ENCODE measurements at regions not wholly inside any gene's neighbourhood (a gene's known extent, or its start where the extent isn't known, plus 50 kb on each side); places are given as distances from the start of the nearest gene placed in this dataset.

DNA sequence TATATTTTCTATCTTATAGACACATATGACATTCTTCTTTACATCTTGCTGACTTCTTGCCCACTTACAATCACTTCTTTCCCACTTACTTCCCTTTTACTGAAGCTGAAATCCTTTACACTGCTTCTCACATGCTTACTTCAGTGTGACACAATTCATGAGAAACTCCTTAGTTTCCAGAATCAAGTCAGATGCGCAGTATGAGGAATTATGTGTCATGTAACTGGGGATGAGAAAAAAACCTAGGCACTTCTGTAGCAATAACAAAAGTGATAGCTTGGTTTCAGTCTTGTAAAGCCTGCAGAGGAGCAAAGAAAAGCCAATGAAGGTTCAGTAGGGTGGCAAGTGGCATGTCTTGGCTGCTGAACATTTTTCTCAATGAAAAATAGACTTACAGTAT, 566.2 kb upstream of the RGS18 start:
- TF ChIP-seq RAD21 (IDR thresholded peaks at IDR 0.05; ENCODE audit: low read length) (no peak), RCOR1 (IDR thresholded peaks at IDR 0.05; ENCODE audit: insufficient replicate concordance, low read length) (no peak), MAFK (IDR thresholded peaks at IDR 0.05; ENCODE audit: low read depth, low read length) (no peak), SMC3 (IDR thresholded peaks at IDR 0.05; ENCODE audit: low read depth, low read length) (no peak), NFE2L2 (IDR thresholded peaks at IDR 0.05; ENCODE audit: low read depth, low read length) (no peak), FOS (IDR thresholded peaks at IDR 0.05; ENCODE audit: low read depth, low read length) (no peak)
- TF ChIP-seq, protein P1, sequence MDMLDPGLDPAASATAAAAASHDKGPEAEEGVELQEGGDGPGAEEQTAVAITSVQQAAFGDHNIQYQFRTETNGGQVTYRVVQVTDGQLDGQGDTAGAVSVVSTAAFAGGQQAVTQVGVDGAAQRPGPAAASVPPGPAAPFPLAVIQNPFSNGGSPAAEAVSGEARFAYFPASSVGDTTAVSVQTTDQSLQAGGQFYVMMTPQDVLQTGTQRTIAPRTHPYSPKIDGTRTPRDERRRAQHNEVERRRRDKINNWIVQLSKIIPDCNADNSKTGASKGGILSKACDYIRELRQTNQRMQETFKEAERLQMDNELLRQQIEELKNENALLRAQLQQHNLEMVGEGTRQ (IDR thresholded peaks at IDR 0.05; ENCODE audit: low read depth, low read length), result no peak
- TF ChIP-seq, protein P2, sequence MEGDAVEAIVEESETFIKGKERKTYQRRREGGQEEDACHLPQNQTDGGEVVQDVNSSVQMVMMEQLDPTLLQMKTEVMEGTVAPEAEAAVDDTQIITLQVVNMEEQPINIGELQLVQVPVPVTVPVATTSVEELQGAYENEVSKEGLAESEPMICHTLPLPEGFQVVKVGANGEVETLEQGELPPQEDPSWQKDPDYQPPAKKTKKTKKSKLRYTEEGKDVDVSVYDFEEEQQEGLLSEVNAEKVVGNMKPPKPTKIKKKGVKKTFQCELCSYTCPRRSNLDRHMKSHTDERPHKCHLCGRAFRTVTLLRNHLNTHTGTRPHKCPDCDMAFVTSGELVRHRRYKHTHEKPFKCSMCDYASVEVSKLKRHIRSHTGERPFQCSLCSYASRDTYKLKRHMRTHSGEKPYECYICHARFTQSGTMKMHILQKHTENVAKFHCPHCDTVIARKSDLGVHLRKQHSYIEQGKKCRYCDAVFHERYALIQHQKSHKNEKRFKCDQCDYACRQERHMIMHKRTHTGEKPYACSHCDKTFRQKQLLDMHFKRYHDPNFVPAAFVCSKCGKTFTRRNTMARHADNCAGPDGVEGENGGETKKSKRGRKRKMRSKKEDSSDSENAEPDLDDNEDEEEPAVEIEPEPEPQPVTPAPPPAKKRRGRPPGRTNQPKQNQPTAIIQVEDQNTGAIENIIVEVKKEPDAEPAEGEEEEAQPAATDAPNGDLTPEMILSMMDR (conservative IDR thresholded peaks at IDR 0.05; ENCODE audit: low read depth, low read length), result no peak
- TF ChIP-seq, protein P3, sequence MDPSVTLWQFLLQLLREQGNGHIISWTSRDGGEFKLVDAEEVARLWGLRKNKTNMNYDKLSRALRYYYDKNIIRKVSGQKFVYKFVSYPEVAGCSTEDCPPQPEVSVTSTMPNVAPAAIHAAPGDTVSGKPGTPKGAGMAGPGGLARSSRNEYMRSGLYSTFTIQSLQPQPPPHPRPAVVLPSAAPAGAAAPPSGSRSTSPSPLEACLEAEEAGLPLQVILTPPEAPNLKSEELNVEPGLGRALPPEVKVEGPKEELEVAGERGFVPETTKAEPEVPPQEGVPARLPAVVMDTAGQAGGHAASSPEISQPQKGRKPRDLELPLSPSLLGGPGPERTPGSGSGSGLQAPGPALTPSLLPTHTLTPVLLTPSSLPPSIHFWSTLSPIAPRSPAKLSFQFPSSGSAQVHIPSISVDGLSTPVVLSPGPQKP (IDR thresholded peaks at IDR 0.05; ENCODE audit: borderline replicate concordance, low read depth, low read length), result no peak

All from IMR-90 (cell line).